ENCODE measurements at regions not wholly inside any gene's neighbourhood (a gene's known extent, or its start where the extent isn't known, plus 50 kb on each side); places are given as distances from the start of the nearest gene placed in this dataset.

DNA sequence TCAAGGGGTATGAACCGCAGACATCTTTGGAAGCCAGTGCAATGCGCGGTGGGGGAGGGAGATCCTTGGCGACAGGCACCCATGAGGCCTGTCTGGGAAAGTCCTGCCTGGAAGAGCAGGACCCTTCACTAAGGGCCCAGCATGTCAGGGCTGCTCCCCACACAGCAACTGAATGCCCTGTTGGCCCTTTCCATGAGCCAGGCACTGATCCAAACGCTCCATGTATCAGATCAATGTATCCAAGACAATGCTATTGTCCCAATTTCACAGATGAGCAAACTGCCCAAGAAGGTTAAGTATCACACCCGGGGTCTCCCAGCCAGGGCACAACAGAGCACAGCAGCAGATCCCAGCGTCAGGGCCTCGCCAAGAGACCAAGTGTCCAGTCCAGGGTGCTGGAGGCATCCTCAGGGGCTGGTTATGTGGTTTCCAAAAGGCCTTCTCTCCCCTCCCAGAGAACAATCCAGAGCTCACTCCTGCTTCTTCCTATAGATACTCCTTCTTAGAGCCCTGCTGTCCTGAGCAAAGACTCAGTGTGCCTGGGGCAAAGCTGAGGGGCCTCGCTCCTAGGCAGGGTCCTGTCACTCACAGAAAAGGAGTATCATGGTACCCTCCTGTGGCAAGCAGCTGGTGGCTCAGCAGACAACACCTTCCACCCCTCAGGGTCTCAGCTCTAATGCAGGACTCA is 328.0 kb downstream of the NPHP4 start:
- TF ChIP-seq, protein P1, sequence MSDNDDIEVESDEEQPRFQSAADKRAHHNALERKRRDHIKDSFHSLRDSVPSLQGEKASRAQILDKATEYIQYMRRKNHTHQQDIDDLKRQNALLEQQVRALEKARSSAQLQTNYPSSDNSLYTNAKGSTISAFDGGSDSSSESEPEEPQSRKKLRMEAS (IDR thresholded peaks at IDR 0.05) = no peak
- TF ChIP-seq ZBTB7A (IDR thresholded peaks at IDR 0.05; ENCODE audit: low read depth) (no peak), REST (IDR thresholded peaks at IDR 0.05; ENCODE audit: low read depth) (no peak), TAF1 (IDR thresholded peaks at IDR 0.05; ENCODE audit: low read depth) (no peak), EP300 (IDR thresholded peaks at IDR 0.05; ENCODE audit: borderline replicate concordance) (no peak), TEAD4 (IDR thresholded peaks at IDR 0.05) (no peak), CREB1 (IDR thresholded peaks at IDR 0.05; ENCODE audit: low read depth) (no peak)
- TF ChIP-seq, protein P2, sequence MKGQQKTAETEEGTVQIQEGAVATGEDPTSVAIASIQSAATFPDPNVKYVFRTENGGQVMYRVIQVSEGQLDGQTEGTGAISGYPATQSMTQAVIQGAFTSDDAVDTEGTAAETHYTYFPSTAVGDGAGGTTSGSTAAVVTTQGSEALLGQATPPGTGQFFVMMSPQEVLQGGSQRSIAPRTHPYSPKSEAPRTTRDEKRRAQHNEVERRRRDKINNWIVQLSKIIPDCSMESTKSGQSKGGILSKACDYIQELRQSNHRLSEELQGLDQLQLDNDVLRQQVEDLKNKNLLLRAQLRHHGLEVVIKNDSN (IDR thresholded peaks at IDR 0.05) = no peak

All from Ishikawa (cell line).